NCI-H446 (cell line): ENCODE measurements at regions not wholly inside any gene's neighbourhood (a gene's known extent, or its start where the extent isn't known, plus 50 kb on each side); places are given as distances from the start of the nearest gene placed in this dataset.
"Not testable (repeated sequence)": the region's sequence is repeated elsewhere in the genome, so short reads cannot be mapped to it uniquely, and the experiment has no call there.

Experiments used
- DNase-seq, 2 experiments: peaks; one replicate each; lab custom pipeline; 2025; lab: John Stamatoyannopoulos, UW

DNA sequence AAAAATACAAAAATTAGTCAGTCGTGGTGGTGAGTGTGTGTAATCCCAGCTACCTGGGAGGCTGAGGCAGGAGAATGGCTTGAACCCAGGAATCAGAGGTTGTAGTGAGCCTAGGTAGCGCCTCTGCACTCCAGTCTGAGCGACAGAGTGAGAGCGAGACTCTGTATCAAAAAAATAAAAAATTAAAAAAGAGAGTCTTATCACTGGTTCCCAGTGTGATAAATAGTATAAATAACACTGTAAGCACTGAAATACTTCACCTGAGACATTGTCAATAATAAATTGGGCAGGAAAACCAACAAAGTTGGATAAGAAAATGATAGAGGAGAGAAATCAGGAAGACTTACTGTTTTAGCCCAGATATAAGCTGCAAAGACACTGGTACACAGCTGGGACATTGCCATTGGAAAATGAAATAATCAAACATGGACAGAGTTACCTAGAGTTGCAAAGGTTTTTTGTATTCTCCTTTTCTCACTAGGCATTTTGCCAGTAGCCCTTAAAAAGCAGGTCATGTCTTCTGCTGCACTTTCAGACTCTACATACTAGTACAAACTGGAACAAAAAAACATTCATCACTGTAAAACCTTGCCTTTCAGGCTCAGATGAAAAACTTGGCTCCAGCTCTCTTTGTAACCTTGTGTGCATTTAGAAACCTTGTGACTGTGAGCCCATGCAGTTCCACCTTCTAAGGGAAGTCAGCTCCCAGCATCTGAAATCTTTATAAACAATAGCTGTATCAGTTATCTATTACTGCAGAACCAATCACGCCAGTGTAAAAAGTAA is 55.0 kb upstream of the PPP1R2C start:
- DNase-seq = no peak

DNA sequence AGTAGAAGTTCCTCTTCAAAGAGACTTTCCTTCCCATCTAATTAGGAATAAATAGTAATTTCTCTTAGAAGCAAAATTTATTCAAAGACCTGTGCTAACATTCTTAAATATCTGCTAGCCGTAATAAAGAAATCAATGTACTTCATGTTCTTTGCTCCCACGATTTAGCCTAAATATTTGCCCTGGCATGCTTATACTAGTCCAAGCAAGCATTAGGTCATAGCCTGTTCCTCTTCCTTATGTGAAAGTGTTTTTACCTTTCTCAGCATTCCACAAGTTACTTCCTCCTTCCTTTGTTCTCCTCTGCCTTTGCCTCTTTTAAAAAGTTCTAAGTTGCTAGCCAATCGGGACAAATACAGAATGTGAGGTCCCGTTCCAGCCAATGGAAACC is 55.6 kb upstream of the PPP1R2C start:
- DNase-seq = not testable (repeated sequence)

DNA sequence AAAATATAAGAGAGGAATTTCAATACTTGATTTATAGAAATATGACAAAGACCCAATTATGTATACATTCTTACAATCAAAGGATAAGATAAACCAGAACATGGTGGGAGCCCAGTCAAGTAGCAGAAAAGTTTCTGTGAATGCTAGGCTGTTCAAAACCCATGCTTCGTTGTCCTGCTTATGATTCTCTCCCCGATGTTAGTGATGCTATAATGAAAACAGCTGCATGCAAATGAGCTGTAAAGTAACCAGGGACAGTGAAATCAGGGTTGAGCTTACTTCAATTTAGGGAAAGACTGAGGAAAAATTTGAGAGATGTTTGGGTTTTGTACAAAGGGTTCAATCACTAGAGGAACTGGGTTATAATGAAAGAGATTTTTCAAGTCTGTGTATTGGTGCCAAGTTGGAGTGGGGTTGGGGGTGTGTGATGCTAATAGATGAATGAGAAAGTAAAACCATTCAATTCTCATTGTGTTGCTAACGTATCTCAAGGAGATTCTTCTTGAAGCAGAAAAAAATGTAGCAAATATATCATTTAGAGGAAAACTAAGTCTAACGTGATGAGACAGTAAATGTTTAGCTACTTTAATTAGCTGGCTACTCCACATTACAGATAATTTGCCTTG is 59.3 kb upstream of the PPP1R2C start:
- DNase-seq = no peak

DNA sequence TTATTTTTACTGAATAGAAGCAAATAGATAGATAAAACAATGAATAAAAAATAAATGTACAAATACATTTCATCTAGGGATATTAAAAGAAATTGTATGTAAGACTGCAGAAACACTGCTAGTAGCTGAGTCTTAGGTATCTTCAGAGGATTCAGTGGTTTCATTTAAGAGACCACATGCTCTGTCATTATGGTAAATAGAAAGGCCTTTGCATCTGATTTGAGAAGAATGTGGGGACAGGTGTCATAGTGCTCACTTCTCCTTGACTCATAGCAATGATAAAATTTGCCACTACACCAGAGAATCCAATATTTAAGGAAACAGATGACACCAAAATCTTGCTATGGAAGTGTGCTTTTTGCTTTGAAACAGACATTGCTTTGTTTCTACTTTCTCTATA is 59.8 kb upstream of the PPP1R2C start:
- DNase-seq = no peak

- DNase-seq = no peak
Measured at GRCh38 chrX:42839632-42840031, 61.7 kb upstream of the PPP1R2C start.

DNA sequence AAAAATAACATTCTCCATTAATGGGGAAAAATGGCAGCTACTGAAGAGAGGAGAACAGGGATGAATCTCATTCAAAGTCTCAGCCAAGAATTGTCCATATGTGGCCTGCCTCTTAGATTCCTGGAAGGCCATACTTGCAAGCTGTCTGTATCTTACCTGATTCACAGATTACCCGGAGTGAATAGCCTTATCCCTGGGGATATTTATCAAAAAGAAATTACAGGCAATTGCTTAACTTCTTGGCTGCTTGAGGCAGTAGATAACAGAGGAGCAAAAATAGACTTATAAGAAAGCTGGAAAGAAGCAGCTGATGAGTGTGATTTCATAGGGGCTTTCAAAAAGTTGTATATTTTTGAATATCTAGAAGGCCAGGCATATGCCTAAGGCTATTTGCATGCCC is 68.8 kb upstream of the PPP1R2C start:
- DNase-seq = no peak

- no peak for DNase-seq
Measured at GRCh38 chrX:42855259-42855658, 77.3 kb upstream of the PPP1R2C start.

DNA sequence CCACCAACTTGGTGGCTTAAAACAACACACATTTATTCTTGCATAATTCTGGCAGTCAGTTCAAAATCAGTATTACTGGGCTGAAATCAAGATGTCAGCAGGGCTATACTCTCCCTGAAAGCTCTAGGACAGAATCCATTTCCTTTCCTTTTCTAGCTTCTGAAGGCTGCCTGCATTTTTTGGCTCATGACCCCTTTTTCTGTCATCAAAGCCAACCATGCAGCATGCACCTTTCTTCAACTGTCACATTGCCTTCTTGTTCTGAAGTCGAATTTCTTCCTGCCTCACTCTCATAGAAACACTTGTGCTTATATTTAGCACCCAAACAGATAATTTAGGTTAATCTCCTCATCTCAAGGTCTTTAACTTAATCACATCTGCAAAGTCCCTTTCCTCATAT is 79.8 kb upstream of the PPP1R2C start:
- no peak for DNase-seq

GRCh38 chrX:42869011-42869410 is 91.0 kb upstream of the PPP1R2C start:
- no peak for DNase-seq

- DNase-seq = no peak
Measured at GRCh38 chrX:42869659-42870476, 91.9 kb upstream of the PPP1R2C start.

DNA sequence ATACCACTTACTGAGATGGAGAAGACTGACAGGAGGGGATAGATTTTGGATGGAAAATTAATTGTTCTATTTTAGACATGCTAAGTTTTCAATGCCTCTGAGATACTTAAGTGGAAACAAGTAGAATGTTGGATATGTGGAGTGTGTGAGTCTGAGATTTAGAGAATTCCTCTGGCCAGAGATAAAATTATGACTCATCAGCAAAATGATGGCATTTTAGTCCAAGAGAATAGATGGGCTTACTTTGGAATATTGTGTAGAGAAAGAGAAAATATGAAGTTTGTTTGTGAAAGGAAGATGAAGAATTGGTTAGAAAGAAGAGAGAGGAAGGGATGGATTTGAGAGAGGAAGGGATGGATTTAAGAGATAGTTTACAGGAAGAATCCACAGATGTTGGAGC is 108.6 kb upstream of the PPP1R2C start:
- no peak for DNase-seq

GRCh38 chrX:42900947-42901346 is 123.0 kb upstream of the PPP1R2C start:
- no peak for DNase-seq

- no peak for DNase-seq
Measured at GRCh38 chrX:42902513-42902912, 124.5 kb upstream of the PPP1R2C start.

- no peak for DNase-seq
Measured at GRCh38 chrX:42920752-42921151, 142.8 kb upstream of the PPP1R2C start.

- DNase-seq = no peak
Measured at GRCh38 chrX:42930071-42930470, 152.1 kb upstream of the PPP1R2C start.

- no peak for DNase-seq
Measured at GRCh38 chrX:42930951-42931350, 153.0 kb upstream of the PPP1R2C start.

DNA sequence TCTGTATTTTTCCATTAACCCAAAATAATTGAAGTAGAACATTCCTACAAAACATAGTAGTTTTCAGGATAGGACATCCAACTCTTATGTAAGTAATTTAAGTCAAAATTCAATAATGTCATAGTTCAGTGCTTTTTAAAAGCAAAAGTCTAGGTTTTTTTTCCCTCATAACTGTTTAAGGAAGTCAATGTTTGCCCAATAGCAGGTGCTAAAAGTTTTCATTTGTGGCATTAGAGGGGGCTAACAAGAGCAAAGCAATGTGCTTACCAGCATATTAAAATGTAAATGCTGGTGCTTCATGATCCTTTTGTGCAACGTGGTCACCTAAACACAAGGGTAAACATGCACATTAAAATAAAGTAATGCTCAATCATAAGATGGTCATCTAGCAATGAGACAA is 155.2 kb upstream of the PPP1R2C start:
- no peak for DNase-seq

DNA sequence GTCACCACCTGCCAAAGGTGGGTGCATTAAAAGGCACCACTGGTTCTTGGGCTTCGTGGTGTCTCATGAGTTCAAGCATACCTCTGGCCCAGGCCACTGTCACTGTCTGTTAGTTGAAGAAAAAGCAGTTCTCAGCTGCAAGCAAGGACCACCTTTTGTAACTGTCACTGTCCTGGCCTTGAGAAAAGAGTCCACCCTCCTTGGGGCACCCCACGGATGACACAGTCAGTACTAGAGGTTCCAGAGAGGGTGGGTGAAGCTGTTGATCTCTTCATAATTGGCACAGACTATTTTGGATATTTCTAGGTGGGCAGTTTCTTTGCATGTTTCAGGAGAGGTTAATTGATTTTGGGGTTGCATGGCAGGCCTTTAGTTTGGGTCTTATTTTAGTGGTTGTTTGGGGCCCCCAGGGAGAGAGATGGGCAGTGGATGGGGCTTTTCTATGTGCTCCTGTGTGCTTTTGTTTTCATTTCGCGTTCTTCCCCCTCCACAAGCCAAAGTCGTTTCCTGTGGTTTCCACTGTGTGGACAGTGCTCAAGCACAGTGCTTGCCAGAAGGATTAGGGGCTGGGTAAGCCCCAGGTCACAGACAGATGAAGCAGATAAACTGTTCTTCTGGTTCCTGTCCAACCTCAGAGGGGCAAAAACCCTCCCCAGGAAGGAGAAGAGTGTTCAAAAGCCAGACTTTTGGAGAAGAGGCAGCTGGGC is 156.2 kb upstream of the PPP1R2C start:
- DNase-seq = no peak

- no peak for DNase-seq
Measured at GRCh38 chrX:42941671-42942070, 163.7 kb upstream of the PPP1R2C start.

DNA sequence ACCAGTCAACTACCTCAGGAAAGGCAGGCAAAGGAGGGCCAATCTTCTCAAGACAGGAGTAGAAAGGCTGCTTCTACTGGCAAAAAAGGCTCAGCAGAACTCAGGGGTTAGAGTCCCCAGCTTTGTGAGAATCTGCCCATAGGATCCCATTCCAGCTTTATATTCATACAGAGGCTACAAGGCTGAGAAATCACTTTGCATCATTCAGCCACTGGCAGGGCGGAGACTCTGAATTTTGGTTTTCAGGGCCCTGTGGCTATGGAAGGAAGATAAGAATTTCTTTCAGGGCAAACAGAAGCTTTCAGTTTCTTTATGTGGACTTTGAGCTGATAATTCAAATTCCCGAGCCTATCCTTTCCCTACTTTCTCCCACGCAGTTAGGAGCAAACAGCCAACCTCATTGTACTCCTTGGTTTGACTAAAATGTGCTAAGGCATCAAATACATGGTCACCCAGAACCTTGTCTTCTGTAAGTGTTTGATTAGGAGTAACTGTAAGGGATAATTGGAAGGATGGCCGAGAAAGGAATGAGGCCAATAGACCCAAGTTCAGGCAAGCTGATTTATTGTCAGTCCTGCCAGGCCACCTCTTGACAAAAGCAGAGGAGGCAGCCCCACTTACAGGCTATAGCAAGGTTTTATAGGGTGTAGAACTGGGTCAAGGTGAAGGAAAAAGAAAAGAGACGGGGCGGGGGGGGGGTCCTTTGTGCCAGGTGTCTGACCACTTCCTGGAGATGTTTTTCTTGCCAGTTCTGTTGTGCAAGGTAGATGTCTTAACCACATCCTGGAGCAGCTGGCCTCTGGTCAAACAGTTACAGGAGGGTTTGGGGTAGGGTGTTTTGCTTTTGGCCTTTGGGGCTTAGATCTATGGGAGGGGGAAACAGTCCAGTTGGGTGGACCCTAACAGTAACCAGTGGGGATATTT is 165.3 kb upstream of the PPP1R2C start:
- no peak for DNase-seq

DNA sequence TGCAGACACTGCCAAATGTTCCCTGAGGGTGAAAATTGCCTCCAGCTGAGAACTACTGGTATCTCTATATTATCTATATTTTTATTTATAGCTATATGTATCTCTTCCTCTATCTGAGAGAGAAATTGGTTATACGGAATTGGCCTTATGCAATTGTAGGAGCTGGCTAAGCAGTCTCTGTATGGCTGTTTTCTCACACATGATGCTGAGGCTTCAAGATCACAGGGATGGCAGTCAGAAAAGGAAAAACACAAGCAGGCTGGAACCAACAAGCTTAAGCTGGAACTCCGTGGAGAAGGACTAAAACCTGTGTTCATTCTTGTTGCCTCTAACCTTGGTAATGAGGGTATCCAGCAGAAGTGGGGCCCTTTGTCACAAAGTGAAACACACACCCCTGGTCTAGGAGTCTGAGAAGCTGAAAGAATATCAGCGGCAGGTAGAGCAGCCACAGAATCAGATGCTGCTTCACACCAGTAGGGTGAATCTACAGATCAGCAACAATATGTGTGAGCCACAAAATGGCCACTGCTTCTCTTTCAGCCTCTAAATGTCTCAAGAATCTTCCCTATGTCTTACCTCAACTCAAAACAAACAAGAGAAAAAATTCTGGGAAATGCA is 166.5 kb upstream of the PPP1R2C start:
- no peak for DNase-seq
